GM18508 (cell line): ENCODE measurements at regions not wholly inside any gene's neighbourhood (a gene's known extent, or its start where the extent isn't known, plus 50 kb on each side); places are given as distances from the start of the nearest gene placed in this dataset.
"Not testable (repeated sequence)": the region's sequence is repeated elsewhere in the genome, so short reads cannot be mapped to it uniquely, and the experiment has no call there.

ENCODE experiments used
- ATAC-seq: cut with Tn5 transposase; IDR thresholded peaks from one replicate; pipeline ENCODE4 v1.9.1; 2021; ENCODE audit warnings: moderate number of reproducible peaks; ENCODE audit not compliant: insufficient read depth, unreplicated experiment

GRCh38 chr2:207344596-207345394 lies 179.0 kb upstream of the KLF7 start:
- not testable (repeated sequence) for ATAC-seq

DNA sequence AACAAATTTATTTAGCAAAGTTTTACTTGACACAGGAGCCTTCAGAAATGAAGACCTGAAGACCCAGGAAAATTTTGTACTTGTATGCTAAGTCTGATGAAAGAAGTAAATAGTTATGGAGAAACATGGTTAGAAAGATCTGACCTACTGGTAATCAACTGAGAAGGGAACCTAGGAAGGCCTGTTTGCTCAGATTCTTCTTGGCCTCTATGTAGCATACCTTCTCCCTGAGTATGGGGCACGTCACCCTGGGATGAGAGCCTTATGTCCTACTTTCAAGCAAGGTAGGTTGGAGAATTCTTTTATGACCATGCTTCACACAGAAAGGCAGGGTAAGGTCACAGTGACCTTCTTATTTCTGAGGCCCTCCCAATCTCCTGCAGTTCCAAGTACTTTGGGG lies 178.6 kb upstream of the CREB1 start:
- no peak for ATAC-seq

DNA sequence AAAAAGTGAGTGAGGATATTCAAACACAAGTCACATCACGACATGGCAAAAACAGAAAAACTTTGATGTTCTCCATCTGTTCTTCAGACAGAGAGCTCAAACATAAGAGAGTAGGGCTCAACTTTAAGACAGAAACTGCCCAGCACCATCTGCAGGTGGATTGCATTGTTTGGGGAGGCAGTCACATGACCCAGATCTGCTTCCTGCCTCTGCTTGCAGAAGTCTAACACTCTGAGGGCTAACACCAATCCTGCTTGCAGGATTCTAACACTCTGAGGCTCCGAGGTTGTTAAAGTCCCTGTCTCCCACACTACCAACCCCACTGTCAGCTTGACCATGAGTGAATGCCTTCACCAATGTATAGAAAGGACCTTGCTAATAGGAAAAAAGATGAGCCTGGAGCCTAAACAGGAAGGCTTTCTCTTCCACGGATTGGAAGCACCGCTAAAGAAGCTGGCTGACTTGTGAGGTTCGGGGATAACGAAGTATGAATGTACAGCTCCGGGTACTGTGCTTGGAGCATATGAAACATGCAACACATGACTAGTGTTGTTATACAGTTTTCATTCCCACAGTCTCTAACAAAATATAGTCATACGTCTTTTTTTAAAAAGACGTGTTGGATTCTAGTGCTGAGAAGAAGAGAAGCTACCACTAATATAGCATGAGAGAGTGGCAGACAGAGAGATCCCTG lies 176.6 kb upstream of the CREB1 start:
- ATAC-seq, result peak; percentile 68

GRCh38 chr2:207353836-207354235 lies 175.9 kb upstream of the CREB1 start:
- ATAC-seq, result no peak

- no peak for ATAC-seq
These were observed 175.3 kb upstream of the CREB1 start for GRCh38 chr2:207354462-207354861.

GRCh38 chr2:207356567-207356966 lies 173.2 kb upstream of the CREB1 start:
- no peak for ATAC-seq

- ATAC-seq, result no peak
These were observed 172.5 kb upstream of the CREB1 start for GRCh38 chr2:207357216-207357615.

GRCh38 chr2:207362716-207363115 lies 167.0 kb upstream of the CREB1 start:
- ATAC-seq, result no peak

- ATAC-seq, result no peak
These were observed 165.9 kb upstream of the CREB1 start for GRCh38 chr2:207363761-207364290.

- ATAC-seq, result no peak
These were observed 159.1 kb upstream of the CREB1 start for GRCh38 chr2:207370646-207371045.

- ATAC-seq, result no peak
These were observed 157.9 kb upstream of the CREB1 start for GRCh38 chr2:207371877-207372276.

DNA sequence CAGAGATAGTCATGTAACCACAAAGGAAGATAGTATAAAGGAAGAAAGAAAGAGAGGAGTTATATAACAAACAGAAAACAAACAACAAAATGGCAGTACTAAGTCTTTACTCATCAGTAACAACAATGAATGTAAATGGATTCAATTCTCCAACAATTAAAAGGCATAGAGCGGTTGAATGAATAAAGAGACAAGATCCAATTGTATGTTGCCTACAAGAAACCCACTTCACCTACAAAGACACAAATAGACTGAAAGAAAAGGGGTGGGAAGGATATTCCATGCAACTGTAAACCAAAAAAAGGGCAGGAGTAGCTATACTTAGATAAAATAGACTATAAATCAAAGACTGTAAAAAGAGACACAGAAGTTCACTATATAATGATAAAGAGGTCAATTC lies 157.3 kb upstream of the CREB1 start:
- ATAC-seq, result no peak

DNA sequence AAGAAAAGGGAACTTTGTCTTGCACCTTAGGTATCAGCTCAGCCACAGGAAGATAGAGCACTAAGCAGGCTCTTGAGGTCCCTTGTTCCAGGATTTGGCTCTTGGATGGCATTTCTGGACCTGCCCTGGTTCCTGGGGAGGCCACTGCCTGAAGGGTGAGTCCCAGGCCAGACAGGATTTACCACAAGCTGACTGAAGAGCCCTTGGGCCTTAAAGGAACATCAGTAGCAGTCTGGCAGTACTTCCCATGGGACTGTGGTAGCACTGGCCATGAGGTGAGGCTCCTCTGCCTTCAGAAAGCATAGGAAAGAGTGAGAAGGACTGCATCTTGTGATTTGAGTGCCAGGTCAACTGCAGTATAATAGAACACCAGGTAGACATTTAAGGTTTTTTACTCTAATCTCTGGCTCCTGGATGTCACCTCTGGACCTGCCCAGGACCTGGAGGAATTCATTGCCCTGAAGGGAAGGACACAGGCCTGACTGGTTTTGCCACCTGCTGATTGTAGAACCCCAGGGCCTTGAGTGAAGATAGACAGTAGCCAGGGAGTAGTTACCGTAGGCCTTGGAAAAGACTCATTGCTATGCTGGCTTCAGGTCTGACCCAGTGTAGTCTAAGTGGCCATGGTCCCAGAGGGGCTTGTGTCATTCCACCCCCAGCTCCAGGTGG lies 154.4 kb upstream of the CREB1 start:
- ATAC-seq, result no peak

GRCh38 chr2:207378620-207379019 lies 151.1 kb upstream of the CREB1 start:
- not testable (repeated sequence) for ATAC-seq

DNA sequence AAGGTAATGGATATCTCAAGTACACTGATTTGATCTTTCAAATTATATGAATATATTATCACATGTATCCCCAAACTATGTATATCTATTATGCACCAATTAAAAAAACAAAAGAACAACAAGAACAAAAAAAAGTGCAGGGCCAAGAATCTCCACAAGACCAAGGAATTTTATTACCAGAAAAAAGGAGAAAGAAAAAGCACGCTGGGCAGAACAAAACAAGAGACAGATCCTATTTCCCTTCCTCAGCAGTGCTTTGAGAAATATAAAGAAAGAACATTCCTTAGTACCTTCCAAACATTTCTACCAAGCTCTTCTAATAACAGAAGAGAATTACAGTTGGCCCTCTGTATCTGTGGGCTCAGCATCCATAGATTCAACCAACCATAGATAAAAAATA lies 144.7 kb upstream of the CREB1 start:
- ATAC-seq, result no peak

DNA sequence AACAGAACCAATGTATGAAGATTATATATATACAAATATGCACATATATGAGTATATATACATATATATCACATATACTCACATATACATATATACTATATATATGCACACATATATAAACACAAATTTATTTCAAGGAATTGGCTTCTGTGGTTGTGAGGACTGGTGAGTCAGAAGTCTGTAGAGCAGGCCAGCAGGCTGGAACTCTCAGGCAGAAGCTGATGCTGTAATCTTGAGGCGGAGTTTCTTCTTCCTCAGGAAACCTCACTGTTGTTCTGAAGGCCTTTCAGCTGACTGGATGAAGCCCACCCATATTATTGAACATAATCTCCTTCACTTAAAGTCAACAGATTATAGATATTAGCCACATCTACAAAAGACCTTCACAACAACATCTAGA lies 143.9 kb upstream of the CREB1 start:
- ATAC-seq, result no peak

DNA sequence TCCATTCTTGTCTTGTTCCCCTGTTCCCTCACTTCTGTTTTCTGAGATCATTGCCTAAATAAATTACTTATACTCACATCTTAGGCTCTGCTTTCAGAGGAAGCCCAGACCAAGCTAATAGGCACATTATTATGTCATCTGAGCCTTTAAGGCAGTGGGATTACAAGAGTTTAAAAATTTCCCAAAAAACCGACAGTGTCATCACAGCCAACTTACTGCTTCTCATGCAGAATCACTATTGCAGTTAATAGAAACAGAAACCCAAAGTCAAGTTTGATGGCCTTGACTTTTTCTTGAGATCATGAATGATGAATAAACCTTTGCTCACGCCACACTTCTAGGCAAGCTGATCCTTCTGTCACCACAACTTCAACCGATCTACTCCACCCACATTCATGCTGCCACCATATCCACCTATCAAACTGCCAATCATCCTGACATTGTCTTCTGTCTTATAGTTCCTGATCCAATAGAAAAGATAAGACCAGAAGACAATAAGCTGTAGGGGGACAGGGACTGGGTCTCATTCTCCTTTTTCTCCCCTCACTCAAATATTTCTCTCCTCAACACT lies 142.7 kb upstream of the CREB1 start:
- no peak for ATAC-seq

DNA sequence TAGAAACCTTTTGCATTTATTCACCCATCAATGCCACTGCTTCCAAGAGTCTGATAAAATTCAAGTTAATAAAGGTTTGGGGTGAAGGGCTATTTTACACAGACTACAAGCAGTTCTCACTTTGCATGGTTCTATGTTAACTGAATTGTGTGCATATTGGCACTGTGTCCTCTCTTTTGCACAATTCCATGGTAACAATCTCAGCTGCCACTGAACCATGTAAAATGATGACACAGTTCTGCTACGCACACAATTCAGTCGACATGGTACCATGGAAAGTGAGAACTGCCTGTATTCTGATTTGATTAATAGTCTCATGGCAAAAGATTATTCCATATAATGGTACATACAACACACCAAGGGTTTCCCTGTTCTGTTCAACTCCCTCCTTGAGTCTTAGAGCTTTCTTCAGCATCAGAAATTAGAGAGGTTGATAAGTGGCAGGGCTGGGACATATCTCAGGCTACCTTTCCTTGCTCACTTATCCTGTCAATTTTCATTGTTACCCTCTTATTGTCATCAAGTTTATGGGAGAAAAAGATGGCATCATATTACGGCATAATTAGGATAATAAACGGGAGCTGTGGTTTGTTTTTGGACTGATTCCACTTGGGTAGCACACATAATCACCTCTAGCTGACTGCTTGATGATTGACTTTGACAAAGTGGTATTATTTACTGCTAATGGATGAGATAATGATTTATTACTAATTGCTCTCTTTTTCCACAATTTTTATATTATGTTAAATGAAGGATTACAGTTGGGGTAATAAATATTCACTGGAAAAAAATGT lies 139.3 kb upstream of the CREB1 start:
- no peak for ATAC-seq

DNA sequence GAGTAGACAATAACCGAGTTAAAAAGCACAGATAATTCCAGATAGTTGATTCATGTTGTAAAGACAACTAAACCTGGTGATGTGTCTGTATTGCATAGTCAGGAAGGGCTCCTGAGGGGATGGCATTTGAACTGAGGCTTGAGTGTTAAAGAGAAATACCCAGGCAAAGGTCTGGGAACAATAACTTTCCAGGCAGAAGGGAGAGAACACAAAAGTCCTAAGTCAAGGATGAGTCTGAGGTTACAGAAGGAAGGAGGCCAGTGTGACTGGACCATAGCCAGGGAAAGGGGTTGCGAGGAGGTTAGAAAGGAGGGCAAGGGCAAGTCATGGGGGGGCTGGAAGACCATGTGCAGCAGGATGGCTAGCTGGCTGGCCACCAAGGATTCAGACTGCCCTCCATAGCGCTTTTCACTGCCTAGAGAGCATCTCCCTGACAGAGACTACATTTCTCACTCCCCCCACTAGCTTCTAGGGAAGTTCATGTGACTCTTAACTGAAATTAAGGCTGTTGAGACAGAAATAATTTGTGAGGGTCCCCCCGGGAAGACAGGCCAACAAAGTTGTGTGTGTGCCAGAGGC lies 135.5 kb upstream of the CREB1 start:
- ATAC-seq, result no peak
